ENCODE measurements at regions not wholly inside any gene's neighbourhood (a gene's known extent, or its start where the extent isn't known, plus 50 kb on each side); places are given as distances from the start of the nearest gene placed in this dataset.
A peak's percentile ranks its signal among the peaks of the same experiment; 100 is the strongest.

- Histone ChIP-seq H3K27me3 (ENCODE audit: insufficient read depth, low read length) (no peaks in the 10 kb centered on the region), H4K8ac (replicated peaks; ENCODE audit: insufficient read length, low read depth, low read length) (no peak overlapping the region), H3K27ac (ENCODE audit: insufficient read length, low read depth, low read length) (peak overlapping the region; percentile 43), H3K79me2 (ENCODE audit: insufficient read depth, low read length) (peaks cover 37% of the 10 kb centered on the region; the same call in 1 of the 2 replicates), H3K4me2 (ENCODE audit: insufficient read depth, insufficient read length, low read length) (peak overlapping the region; percentile 32), H3K4ac (ENCODE audit: low read depth, low read length) (no peak overlapping the region), H2BK20ac (ENCODE audit: low read depth, low read length, poor library complexity, severe bottlenecking) (no peak overlapping the region), H3K23me2 (ENCODE audit: insufficient read length, low read depth, low read length, poor library complexity, severe bottlenecking) (no peaks in the 10 kb centered on the region), H2BK120ac (ENCODE audit: low read depth, low read length, poor library complexity, severe bottlenecking) (no peak overlapping the region), H2BK12ac (ENCODE audit: insufficient read length, low read depth, low read length) (no peak overlapping the region), H2AK5ac (ENCODE audit: insufficient read length, low read length) (no peak overlapping the region), H3K4me1 (ENCODE audit: insufficient read depth, low read length) (peaks cover 36% of the 10 kb centered on the region), H3K23ac (ENCODE audit: insufficient read length, low read depth, low read length) (no peak overlapping the region), H3K79me1 (ENCODE audit: insufficient read depth, low read depth, low read length, poor library complexity, severe bottlenecking) (peaks cover 6% of the 10 kb centered on the region), H2BK15ac (ENCODE audit: low read depth, low read length) (no peak overlapping the region), H3K56ac (ENCODE audit: insufficient read length, low read depth, low read length) (no peak overlapping the region), H2BK5ac (ENCODE audit: insufficient read length, low read length) (no peak overlapping the region), H3K14ac (ENCODE audit: insufficient read depth, low read length) (no peak overlapping the region), H3T11ph (ENCODE audit: low read length) (no peak overlapping the region), H2AFZ (ENCODE audit: low read length) (no peak overlapping the region), H3K9me3 (ENCODE audit: control insufficient read depth, low read depth, low read length) (no peaks in the 10 kb centered on the region), H4K91ac (ENCODE audit: insufficient read length, low read depth, low read length) (no peak overlapping the region), H3K9ac (ENCODE audit: extremely low read depth, insufficient read length, low read length) (no peak overlapping the region), H3K18ac (ENCODE audit: insufficient read length, low read depth, low read length) (no peak overlapping the region), H4K20me1 (ENCODE audit: control insufficient read depth, insufficient read depth, insufficient read length) (no peaks in the 10 kb centered on the region), H4K5ac (ENCODE audit: insufficient read length, low read depth, low read length) (no peak overlapping the region)
- peaks cover 61 to 85% (median 71%) of the 10 kb centered on the region in 3 experiments for H3K36me3 Mint-ChIP-seq (ENCODE audit: insufficient read depth in 1 of 3, low read depth in 3 of 3)
- H3K4me1 Mint-ChIP-seq, result peaks cover 64 to 87% of the 10 kb centered on the region in 2 experiments
- no peak for DNase-seq
- H3K9me3 Mint-ChIP-seq, result peaks cover 19 to 33% of the 10 kb centered on the region in 2 experiments
- H3K27ac Mint-ChIP-seq, result peak overlapping the region; percentile 71 to 91 (median 74)
- H3K4me3 Mint-ChIP-seq, result peak overlapping the region in 1 of 2 experiments; percentile 43; a peak in 1 of 5 replicates
- H3K27me3 Mint-ChIP-seq (ENCODE audit: low read depth), result no peaks in the 10 kb centered on the region
- WGBS (ENCODE audit: extremely low coverage, insufficient read length, low lambda C conversion rate), result no CpG with 5 or more reads among the region's 1 CpG
- TF ChIP-seq CTCF (conservative IDR thresholded peaks at IDR 0.05), result no peak
These were observed 498.1 kb downstream of the SIPA1L2 start for GRCh38 chr1:232131715-232132391.
